Endodermal cell (in vitro differentiated cells): ENCODE measurements at regions not wholly inside any gene's neighbourhood (a gene's known extent, or its start where the extent isn't known, plus 50 kb on each side); places are given as distances from the start of the nearest gene placed in this dataset.
"Not testable (repeated sequence)": the region's sequence is repeated elsewhere in the genome, so short reads cannot be mapped to it uniquely, and the experiment has no call there.

Source experiments
- DNase-seq: peaks from one replicate; pipeline ENCODE4 v3.0.0-alpha.2; 2017
- H3K27ac ChIP-seq: 2 replicates; pipeline ENCODE4 v1.5.1; 2013; ENCODE audit warnings: mild to moderate bottlenecking, low read depth, low read length, moderate library complexity
- H3K27me3 ChIP-seq: 2 replicates; pipeline ENCODE4 v1.6.1; 2013; ENCODE audit warnings: mild to moderate bottlenecking, low read length, moderate library complexity; ENCODE audit not compliant: insufficient read depth, control insufficient read depth, poor library complexity, severe bottlenecking
- H3K36me3 ChIP-seq: 2 replicates; pipeline ENCODE4 v1.7.0; 2013; ENCODE audit warnings: mild to moderate bottlenecking, low read length, moderate library complexity; ENCODE audit not compliant: control insufficient read depth, insufficient read depth
- H3K4me1 ChIP-seq: one replicate; pipeline ENCODE4 v1.7.0; 2013; ENCODE audit warnings: low read length; ENCODE audit not compliant: control insufficient read depth, insufficient read depth
- H3K4me3 ChIP-seq: 2 replicates; pipeline ENCODE4 v1.5.1; 2013; ENCODE audit warnings: mild to moderate bottlenecking, low read length, moderate library complexity
- H3K9ac ChIP-seq: 2 replicates; pipeline ENCODE4 v1.6.1; 2013; ENCODE audit warnings: mild to moderate bottlenecking, low read length, moderate library complexity; ENCODE audit not compliant: poor library complexity, severe bottlenecking; ENCODE audit errors: extremely low read depth
- H3K9me3 ChIP-seq: 2 replicates; pipeline ENCODE4 v1.6.1; 2013; ENCODE audit warnings: mild to moderate bottlenecking, low read length, moderate library complexity; ENCODE audit not compliant: control insufficient read depth
- H3K27ac Mint-ChIP-seq: 2 replicates; pipeline ENCODE4 v1.8.0; 2020; ENCODE audit warnings: mixed read lengths
- H3K27me3 Mint-ChIP-seq: 2 replicates; pipeline ENCODE4 v1.8.0; 2021; ENCODE audit warnings: mild to moderate bottlenecking, mixed read lengths; ENCODE audit not compliant: insufficient read depth
- H3K36me3 Mint-ChIP-seq: 2 replicates; pipeline ENCODE4 v1.8.0; 2020; ENCODE audit warnings: low read depth, mixed read lengths
- H3K4me1 Mint-ChIP-seq: 2 replicates; pipeline ENCODE4 v1.8.0; 2020; ENCODE audit warnings: mixed read lengths
- H3K4me3 Mint-ChIP-seq: 2 replicates; pipeline ENCODE4 v1.8.0; 2020; ENCODE audit warnings: mild to moderate bottlenecking, moderate library complexity, mixed read lengths
- H3K9me3 Mint-ChIP-seq: 2 replicates; pipeline ENCODE4 v1.8.0; 2020; ENCODE audit warnings: mild to moderate bottlenecking, mixed read lengths
- WGBS, 2 experiments: methylation state at CpG; one replicate each; pipeline versions ENCODE4 v1.1.5 to v1.1.7; 2013; ENCODE audit warnings: missing lambda C conversion rate in 2 of 2, mixed read lengths in 1 of 2; ENCODE audit not compliant: insufficient coverage in 1 of 2, insufficient read length in 1 of 2; 5-methylcytosine and 5-hydroxymethylcytosine counted together

DNA sequence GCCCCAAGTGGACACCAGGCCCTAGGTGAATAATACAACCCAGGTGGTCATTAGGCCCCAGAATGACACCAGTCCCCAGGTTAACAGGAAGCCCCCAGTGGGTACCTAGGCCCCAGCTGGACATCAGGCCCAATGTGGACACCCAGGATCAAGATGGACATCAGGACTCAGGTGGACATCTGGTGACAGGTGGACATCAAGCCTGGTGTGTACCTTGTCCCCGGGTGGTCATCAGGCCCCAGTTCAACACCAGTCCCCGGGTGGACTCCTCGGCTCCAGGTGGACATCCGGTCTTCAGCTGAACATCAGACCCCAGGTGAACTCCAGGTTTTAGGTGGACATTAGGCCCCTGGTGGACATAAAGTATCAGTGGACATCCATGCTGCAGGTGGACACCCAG, 524.6 kb downstream of the FOXD4L4 start:
- not testable (repeated sequence) for DNase-seq, H3K4me1 ChIP-seq, H3K27ac ChIP-seq, H3K36me3 ChIP-seq, H3K4me3 ChIP-seq, H3K4me1 Mint-ChIP-seq, H3K9me3 ChIP-seq, H3K9ac ChIP-seq, H3K9me3 Mint-ChIP-seq, H3K27ac Mint-ChIP-seq, H3K27me3 ChIP-seq, H3K36me3 Mint-ChIP-seq, H3K4me3 Mint-ChIP-seq, H3K27me3 Mint-ChIP-seq
- WGBS, 2 experiments: 95% methylated on average over 2 of the region's 4 CpGs; no CpG with 5 or more reads in 1 of the 2 experiments

DNA sequence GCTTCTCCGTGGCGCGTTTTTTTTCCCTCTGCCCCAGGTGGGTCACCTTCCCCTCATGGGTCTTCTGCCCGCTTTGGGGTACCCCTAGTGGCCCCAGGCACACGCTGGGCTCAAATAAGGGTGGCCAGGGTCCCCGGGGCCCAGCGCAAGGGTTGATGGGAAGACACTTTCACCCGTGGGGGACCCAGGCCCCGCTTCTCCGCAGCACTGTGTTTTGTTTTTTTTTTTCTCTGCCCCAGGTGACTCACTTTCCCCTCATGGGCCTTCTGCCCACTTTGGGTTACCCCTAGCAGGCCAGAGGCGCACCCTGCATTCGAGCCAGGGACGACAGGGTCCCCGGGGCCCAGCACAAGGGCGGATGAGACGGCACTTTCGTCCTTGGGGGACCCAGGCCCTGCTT, 526.7 kb downstream of the FOXD4L4 start:
- H3K36me3 ChIP-seq, H3K27me3 Mint-ChIP-seq, H3K27ac ChIP-seq, H3K27ac Mint-ChIP-seq, H3K9me3 Mint-ChIP-seq, H3K4me3 Mint-ChIP-seq, H3K36me3 Mint-ChIP-seq, H3K4me1 Mint-ChIP-seq, DNase-seq, H3K9me3 ChIP-seq, H3K9ac ChIP-seq, H3K27me3 ChIP-seq, H3K4me3 ChIP-seq, H3K4me1 ChIP-seq: not testable (repeated sequence)
- 93% methylated on average over 5 to 14 of the region's 17 CpGs for WGBS, 2 experiments

DNA sequence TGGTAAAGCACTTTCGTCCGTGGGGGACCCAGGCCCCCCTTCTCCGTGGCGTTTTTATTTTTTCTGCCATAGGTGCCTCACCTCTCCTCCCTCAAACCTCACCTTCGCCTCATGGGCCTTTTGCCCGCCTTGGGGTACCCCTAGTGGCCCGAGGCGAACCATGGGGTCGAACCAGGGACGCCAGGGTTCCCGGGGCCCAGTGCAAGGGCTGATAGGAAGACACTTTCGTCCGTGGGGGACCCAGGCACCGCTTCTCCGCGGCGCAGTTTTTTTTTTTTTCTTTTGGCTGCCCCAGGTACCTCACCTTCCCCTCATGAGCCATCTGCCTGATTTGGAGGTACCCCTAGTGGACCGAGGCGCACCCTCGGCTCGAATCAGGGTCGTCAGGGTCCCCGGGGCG, 527.8 kb downstream of the FOXD4L4 start:
- not testable (repeated sequence) for H3K9me3 ChIP-seq, H3K4me1 Mint-ChIP-seq, H3K27me3 ChIP-seq, H3K36me3 ChIP-seq, H3K4me3 ChIP-seq, H3K27ac Mint-ChIP-seq, H3K4me3 Mint-ChIP-seq, H3K27ac ChIP-seq, H3K9ac ChIP-seq, H3K27me3 Mint-ChIP-seq, H3K9me3 Mint-ChIP-seq, DNase-seq, H3K4me1 ChIP-seq, H3K36me3 Mint-ChIP-seq
- WGBS, 2 experiments: 96% methylated on average over 20 of the region's 24 CpGs; no CpG with 5 or more reads in 1 of the 2 experiments

DNA sequence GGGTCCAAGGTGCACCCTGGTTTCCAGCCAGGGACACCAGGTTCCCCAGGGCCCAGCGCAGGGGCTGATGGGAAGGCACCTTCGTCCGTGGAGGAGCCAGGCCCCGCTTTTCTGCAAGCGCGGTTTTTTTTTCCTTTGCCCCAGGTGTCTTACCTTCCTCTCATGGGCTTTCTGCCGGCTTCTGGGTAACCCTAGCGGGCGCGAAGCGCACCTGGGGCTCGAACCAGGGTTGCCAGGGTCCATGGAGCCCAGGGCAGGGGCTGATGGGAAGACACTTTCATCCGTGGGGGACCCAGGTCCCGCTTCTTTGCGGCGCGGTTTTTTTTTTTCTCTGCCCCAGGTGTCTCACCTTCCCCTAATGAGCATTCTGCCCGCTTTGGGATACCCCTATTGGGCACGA, 529.3 kb downstream of the FOXD4L4 start:
- H3K27ac Mint-ChIP-seq, H3K9me3 Mint-ChIP-seq, H3K4me1 ChIP-seq, DNase-seq, H3K27me3 Mint-ChIP-seq, H3K9ac ChIP-seq, H3K36me3 Mint-ChIP-seq, H3K9me3 ChIP-seq, H3K4me3 Mint-ChIP-seq, H3K36me3 ChIP-seq, H3K27ac ChIP-seq, H3K4me3 ChIP-seq, H3K27me3 ChIP-seq, H3K4me1 Mint-ChIP-seq: not testable (repeated sequence)
- WGBS, 2 experiments: 90% methylated on average over 13 of the region's 19 CpGs; no CpG with 5 or more reads in 1 of the 2 experiments

DNA sequence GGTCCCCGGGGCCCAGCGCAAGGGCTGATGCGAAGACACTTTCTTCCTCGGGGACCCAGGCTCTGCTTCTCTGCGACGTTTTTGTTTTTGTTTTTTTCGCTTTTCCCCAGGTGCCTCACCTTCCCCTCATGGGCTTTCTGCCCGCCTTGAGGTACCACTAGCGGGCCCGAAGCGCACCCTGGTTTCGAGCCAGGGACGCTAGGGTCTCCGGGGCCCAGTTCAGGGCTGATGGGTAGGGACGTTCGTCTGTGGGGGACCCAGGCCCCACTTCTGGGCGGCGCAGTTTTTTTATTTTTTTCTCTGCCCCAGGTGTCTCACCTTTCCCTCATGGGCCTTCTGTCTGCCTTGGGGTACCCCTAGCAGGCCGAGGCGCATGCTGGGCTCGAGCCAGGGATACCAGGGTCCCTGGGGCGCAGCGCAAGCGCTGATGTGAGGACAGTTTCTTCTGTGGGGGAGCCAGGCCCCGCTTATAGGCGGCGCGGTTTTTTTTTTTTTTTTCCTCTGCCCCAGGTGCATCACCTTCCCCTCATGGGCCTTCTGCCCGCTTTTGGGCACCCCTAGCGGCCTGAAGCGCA, 530.0 kb downstream of the FOXD4L4 start:
- H3K36me3 ChIP-seq, DNase-seq, H3K27ac Mint-ChIP-seq, H3K4me3 Mint-ChIP-seq, H3K4me1 Mint-ChIP-seq, H3K36me3 Mint-ChIP-seq, H3K9me3 Mint-ChIP-seq, H3K4me1 ChIP-seq, H3K27ac ChIP-seq, H3K27me3 ChIP-seq, H3K4me3 ChIP-seq, H3K9me3 ChIP-seq, H3K9ac ChIP-seq, H3K27me3 Mint-ChIP-seq: not testable (repeated sequence)
- whole genome bisulfite sequencing, 2 experiments: 98 to 100% methylated on average over 2 to 5 of the region's 31 CpGs

DNA sequence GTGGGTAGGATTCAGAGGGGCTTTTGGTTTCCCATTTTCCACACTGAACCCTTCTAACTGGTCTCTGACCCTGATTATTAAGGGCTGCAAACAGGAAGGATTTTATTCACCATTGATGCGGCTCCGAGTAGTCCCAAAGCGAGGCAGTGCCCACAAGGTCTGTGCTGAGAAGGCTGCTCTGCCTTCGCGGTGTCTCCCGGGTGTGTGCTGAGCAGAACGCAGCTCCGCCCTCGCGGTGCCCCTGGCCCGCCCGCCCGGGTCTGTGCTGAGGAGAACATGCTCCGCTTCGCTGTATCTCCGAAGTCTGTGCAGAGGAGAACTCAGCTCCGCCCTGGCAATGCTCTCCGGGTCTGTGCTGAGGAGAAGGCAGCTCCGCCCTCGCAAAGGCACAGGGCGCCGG, 530.7 kb downstream of the FOXD4L4 start:
- not testable (repeated sequence) for H3K27ac ChIP-seq, H3K27me3 ChIP-seq, H3K9me3 ChIP-seq, H3K36me3 Mint-ChIP-seq, H3K4me1 ChIP-seq, H3K9ac ChIP-seq, H3K4me3 ChIP-seq, DNase-seq, H3K4me3 Mint-ChIP-seq, H3K27ac Mint-ChIP-seq, H3K4me1 Mint-ChIP-seq, H3K27me3 Mint-ChIP-seq, H3K36me3 ChIP-seq, H3K9me3 Mint-ChIP-seq
- 98 to 100% methylated on average over 3 to 7 of the region's 22 CpGs for WGBS, 2 experiments

DNA sequence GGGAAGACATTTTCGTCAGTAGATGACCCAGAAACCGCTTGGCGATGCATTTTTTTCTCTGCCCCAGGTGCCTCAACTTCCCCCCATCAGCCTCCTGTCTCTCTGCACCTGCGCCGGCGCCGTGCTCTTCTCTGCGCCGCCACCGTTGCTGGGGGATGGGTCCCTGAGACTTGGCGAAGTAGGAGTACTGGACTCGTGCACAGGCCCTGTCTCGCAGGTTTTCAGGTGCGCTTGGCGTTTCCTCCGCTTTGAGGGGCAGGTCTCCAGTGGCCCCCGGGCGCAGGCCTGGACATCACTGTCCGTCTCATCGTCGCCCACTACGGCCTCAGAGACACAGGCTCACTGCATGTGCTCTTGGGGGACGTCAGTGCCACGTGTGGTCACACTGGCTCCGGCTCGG, 532.1 kb downstream of the FOXD4L4 start:
- not testable (repeated sequence) for H3K27me3 Mint-ChIP-seq, H3K4me1 Mint-ChIP-seq, H3K9me3 ChIP-seq, H3K27ac Mint-ChIP-seq, H3K36me3 Mint-ChIP-seq, H3K27me3 ChIP-seq, DNase-seq, H3K9ac ChIP-seq, H3K36me3 ChIP-seq, H3K4me3 Mint-ChIP-seq, H3K4me1 ChIP-seq, H3K27ac ChIP-seq, H3K9me3 Mint-ChIP-seq, H3K4me3 ChIP-seq
- WGBS, 2 experiments: 99% methylated on average over 9 of the region's 26 CpGs; no CpG with 5 or more reads in 1 of the 2 experiments
